Fibroblast of gingiva (primary cell): ENCODE measurements at regions not wholly inside any gene's neighbourhood (a gene's known extent, or its start where the extent isn't known, plus 50 kb on each side); places are given as distances from the start of the nearest gene placed in this dataset.

Source experiments
- DNase-seq: peaks from one replicate; pipeline ENCODE4 v3.0.0-alpha.2; 2011; ENCODE audit warnings: low read depth

DNA sequence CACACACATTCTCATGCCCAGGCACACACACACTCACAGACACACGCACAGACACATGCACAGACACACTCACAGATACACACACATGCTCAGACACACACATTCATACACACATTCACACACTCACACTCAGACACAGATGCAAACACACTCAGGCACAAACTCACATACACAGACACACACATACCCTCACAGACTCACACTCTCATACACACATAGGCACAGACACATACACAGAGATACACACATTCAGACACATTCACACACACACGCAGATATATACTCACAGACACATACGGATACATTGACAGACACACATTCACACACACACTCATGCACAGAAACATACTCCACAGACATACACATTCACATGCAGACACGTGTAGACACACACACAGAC is 89.6 kb downstream of the RBFOX3 start:
- no peak for DNase-seq

DNA sequence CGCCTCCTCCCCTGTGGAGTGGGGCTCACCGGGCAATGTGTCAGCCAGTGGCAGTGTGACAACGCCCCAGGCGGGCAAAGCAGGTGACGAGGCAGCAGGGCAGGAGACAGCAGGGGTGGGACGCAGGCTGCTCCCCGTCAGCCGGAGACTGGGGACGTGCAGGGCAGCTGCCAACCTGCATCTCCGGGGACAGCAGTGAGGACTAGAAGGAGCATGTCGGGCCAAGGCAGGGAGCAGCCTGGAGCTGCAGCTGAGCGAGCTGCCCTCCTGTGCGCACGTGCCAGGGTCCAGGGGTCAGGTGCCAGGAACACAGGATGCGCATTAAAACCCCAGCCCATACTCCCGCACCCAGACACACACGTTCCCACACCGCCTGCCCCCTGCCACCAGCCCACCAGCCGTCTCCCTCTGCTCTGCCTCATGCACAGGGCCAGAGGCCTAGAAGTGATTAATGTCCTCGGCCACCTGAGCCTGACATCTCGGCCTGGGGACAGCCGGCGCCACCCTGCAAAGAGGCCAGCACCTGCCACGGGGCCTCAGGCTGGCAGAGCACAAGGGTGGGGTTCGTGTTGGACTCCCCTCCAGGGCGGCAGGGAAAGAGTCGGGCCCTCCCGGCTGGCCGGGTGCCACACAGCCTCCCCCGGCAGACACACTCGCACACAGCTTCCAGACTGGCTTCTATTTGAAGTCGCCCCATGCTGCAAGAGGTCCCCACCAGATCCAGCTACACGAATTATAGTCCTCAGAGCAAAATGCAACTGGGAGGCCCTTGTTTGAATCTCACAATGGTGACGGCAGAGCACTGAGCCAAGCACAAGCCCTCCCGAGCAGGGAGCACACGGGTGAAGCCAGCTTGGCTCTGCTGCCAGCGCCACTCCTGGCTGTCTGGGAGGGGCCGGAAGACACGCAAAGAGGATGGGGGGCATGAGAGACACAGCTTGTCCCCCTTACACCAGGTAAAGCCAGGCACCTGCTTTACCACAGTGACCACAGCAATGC is 90.4 kb downstream of the RBFOX3 start:
- DNase-seq, result no peak

DNA sequence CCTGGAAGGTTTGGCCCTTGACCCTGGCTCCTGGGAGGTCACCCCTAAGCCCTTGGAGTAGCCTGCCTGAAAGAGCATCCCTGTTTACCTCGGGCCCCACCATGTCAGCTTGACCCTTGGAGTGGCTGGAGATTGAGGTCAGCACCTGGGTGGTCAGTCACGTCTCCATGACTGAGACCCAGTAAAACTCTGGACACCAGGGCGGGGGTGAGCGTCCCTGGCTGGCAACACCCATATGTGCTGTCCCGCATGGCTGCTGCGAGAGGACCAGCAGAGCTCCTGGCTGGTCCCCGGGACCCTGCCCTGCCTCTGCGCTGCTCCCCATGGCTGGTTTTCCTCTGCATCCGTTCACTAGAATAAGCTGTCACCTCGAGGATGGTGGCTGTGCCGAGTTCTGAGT is 91.2 kb downstream of the RBFOX3 start:
- no peak for DNase-seq

DNA sequence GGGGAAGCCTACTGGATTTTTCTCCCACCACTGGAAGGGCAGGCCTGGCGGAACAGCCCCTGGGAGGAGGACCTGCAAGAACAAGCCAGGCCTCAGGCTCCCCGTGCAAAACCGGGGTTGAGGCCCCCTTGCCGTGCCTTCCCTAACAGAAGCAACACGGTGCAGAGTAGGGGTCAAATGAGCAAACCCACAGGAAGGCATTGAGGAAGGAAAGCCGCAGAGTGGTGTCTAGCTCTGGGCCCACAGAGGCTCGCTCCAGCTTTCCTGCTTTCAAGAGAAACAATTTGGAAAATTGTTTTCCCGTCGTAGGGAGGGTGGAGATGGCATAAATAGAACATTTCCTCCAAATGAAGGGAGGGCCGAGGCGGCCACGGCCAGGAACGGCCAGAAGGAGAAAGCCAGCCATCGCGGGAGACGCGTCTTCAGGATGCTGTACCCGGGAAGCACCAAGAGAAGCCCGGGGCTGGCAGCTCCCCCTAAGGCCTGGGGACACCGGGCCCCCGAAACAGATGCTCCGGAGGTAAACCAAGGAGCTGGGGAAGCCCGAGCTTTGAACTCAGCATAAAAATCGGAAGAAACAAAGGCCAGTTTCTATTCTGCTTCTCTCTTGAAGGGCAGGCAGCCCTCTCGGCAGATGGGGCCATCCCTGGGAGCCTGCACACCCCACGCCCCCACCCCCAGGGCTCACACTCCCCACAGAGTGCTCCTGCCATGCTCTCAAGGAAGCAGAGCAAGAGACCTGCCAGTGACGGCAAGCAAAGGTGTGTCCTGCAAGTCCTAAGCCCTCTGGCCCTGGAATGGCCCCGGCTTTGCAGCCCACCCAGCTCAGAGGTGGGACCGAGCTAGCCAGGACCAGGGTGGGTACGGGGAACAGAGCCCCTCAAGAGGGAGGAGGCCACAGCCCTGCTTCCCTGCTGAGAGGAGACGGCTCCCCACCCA is 92.0 kb downstream of the RBFOX3 start:
- no peak for DNase-seq

DNA sequence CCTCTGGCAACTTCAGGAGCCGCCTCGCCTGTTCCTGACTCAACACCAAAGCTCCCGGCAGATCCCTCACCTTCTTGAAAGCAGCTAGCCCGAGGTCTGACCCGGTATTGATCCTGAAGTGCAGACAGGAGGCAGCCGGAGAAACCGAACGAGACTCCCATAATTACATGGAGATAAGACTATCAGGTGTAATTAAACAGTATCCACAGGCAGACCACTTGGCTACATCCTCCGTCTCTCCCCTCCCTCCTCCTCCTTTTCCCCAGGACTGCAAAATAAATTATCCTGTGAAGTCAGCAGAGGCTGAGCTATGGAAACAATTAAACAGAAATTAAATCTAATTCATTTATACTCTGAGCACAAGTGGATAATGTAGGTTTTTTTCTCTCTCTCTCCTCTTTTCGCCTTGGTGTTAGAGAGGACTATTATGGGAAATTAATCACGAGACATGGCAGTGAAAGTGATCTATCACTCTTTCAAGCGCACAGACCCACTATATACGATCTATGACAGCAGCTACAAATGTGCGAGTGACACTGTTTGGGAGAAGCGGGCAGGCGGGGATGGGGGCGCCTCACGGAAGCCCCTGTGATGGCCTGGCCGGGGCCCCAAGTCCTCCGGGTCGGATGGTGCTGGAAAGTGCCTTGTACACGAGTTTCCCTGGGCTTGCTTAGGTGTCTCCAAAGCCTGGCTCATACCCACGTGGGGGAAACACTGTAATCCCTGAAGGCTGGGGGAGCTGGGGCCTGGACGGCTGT is 92.8 kb downstream of the RBFOX3 start:
- no peak for DNase-seq

DNA sequence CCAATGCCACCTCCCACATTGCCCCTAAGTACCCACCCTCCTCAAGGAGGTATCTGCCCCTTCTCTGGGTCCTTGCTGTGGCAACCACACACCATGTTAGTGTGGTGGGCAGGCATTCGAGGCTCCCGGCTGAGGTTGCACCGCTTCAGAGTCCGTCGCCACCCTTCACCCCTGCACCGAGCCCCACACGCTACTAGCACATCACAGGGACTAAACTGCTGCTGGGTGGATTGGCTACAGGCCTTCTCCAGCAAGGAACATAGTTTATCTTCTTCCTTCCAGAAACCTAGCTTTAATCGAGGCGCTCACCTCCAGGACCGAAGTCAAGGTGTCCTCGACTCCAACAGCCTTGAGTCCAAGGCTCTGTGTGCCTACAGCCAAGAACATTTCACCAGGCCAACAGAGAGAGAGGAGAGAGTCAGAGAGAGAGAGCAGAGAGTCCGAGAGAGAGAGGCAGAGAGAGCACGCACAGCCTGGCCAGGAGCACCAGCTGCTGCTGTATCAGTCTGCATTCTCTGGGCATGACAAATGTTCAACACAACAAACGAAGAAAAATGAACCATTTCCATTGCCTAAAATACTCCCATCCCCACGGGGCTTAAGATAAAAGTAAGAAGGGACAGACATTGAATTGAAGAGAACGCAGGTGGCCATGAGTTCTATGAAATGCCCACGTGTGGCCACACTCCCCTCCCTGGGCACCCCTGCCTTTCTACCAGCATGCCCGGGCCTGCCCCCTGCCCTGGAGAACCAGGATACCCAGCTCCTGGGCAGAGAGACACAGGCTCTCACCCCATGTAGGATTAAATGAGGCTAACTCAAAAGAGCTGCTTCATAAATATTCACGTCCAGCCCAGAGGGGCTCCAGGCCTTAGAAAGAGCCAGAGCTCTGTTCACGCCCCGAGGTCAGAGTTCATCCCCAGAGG is 94.9 kb downstream of the RBFOX3 start:
- no peak for DNase-seq

DNA sequence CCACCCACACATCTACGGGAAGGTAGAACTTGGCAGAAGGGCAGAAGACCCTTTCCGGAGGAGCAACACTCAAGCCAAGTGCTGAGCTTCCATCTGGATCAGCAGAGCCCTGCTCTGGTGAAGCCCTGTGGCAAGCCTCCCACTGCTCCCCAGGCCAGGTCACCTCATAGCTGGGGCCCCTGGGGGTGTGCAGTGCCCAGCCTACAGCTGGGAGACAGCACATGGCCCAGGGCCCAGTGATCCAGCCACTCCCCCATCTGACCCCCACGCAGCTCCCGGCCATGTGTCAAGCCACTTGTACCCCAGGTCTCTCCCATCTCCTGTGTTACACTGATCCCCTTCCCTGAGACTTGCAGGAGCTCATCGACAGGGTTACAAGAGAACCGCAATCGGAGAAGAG is 95.7 kb downstream of the RBFOX3 start:
- DNase-seq, result no peak

DNA sequence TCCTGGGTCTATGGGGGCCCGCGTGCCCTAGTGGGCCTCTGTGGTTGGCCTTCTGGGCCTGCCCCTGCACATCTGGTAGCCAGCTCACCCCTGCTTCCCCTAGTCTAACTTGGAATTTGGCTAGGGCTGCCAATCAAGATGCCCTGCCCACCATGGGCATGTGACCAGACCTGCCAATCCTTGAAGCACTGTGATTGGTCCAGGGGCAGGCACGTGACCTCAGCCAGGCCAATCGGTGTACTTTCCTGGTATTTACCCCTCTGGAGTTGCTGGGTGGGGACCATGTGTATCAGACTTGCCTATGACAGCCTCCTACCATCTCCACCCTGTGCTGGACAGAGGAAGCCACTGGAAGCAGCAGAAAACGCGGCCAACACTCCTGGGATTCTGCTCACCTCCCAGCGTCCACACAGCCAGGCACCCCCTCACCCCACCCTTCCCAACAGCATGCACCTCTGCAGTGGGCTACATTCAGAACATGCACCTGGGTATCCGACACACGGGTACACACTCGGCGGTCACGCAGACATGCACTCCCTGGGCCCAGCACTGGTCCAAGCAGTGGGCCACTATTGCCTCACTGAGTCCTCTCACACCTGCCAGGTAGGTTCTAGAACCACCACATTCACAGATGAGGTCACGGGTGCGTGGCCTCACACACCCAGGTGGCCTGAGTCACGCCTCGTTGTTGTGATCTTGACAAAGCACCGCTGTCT is 96.9 kb downstream of the RBFOX3 start:
- DNase-seq, result no peak

DNA sequence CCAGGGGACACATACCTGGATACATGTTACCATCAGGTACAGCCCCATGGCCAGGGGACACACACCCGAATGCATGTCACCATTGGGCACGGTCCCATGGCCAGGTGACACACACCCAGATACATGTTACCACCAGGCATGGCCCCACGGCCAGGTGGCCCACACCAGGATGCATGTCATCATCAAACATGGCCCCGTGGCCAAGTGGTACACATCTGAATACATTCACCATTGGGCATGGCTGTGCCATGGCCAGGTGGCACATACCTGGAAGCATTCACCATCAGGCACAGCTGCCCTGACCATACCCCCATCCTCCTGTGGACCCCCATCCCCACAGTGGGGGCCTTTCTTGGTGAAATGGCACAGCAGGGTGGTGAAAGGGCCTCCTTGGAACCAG is 97.6 kb downstream of the RBFOX3 start:
- no peak for DNase-seq

DNA sequence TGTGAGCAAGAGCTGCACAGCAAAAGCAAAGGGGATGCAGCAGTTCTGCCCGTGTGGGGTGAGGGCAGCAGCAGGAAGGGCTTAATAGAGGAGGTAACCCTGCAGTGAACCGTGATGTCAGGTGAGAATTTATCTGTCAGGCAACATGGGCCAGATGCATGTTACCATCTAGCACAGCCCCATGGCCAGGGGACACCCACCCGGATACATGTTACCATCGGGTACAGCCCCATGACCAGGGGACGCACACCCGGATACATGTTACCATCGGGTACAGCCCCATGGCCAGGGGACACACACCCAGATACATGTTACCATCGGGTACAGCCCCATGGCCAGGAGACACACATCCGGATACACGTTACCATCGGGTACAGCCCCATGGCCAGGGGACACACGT is 99.4 kb downstream of the RBFOX3 start:
- DNase-seq, result no peak

DNA sequence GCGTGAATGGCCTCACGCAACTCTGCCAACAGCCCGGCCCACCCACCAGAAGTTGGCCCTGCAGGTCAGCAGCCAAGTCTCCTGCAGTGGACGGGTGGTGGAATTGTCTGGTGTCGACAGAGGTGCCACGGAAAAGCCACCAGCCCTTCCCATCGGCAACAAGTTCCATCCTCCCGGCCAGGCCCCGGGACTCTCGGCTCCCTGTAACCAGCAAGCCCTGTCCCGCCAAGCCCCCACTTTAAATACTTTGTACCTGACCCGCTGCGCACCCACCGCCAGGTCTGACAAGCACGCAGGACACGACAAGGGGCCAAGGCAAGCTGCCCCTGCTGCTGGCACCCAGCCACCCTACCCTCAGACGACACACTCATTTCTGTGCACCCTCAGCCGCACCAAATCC is 100.8 kb downstream of the RBFOX3 start:
- no peak for DNase-seq

DNA sequence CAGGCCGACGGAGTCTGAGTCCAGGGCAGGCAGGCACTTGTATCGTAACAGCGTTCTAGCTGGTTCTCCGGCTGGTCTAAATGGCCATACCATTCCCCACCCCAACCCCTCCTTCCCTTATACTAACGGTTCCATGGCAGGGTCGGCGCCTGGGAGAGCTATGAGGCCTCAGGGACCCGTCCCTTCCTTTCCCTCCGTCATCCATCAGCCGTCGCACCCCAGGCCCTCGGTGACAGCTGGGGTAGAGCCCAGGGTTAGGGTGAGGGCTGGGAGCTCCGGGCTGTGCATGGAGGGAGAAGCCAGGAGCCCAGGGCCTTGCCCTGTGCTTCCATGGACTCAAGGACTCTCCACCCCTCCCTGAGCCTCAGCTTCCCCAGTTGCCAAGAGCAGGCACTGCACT is 101.4 kb downstream of the RBFOX3 start:
- no peak for DNase-seq

DNA sequence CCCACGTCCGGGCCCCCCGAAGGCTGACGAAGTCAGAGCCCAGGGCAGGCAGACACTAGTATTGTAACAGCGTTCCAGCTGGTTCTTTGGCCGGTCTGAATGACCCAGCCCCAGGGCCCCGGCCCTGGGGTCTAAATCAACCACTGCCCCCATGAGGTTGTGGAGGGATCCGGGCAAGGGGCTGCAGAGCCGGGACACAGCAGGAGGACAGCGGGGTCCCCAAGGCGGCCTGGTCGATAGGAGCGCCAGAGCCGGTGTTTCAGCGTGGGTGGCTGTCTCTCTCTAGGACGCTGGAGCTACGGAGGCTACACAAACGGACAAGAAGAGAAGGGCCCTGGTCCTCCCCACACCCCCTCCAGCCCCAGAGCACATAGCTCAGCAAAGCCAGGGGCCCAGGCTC is 101.8 kb downstream of the RBFOX3 start:
- no peak for DNase-seq

DNA sequence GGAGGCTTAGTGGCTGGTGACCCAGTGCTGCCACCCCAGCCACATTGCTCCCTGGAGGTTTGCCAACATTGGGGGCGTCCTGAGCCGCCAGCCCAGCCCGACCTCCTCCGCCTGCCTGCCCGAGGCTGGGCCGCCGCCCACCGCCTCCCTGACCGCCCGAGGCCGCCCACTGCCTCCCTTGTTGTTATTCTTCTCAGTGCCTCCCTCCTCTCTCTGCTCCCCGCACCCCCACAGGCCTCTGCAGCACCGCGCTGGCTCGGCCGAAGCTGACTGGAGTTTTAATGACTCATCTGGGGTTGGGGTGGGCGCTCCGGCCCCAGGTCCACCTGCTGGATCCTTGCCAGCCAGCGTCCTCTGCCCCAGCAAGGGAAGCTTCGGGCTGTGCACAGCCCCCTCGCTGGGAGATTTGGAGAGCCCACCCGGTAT is 102.5 kb downstream of the RBFOX3 start:
- no peak for DNase-seq

DNA sequence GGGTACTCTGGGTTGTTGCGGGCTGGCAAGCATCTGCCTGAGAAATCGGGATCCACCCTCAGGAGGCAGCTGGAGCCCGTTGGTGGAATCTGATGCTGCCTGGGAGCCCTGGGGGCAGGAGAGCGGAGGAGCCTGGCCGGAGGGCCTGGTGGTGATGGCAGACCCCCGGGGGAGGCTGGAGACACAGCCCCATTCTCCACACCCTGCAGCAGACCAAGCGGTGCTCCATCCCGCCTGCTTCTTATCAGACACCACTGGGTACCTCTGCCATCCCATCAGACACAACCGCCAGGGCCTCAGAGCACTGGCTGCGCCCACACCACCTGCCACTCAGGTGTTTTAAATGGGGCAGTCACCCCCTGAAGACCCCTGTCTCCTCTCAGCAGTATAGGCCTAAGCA is 103.9 kb downstream of the RBFOX3 start:
- DNase-seq, result no peak

DNA sequence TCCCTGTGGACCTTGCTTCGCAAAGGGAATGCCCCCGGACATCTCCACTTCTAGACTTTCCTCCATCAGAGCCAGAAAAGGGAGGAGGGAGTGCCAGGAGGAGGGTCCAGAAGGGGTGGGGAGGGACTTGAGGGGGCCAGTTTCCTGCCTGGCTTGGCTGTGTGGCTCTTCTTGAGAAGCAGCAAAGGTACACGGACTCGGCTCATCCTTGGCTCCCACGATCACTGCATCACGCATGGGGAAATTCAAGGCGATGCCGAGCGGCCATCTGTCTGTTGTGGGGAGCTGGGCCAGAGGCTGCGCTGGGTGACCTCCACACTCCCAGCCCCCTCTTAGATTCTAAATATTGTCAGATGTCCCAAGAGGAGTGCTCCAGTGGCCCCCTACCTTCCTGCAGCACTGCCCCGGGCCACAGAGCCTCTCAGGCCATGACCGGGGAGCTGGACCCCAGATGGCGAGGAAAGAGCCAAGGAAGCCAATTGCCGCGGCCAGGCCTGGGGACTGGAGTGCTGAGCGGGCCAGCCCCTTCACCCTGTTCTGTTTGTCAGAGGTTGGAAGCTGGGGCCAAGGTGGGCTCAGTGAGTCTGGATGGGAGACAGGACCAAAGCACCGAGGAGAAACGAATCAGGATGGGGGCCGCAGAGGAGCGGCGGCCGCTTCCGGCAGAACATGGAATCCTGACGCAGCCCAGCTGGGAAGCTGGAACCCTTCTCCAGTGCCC is 104.5 kb downstream of the RBFOX3 start:
- no peak for DNase-seq

DNA sequence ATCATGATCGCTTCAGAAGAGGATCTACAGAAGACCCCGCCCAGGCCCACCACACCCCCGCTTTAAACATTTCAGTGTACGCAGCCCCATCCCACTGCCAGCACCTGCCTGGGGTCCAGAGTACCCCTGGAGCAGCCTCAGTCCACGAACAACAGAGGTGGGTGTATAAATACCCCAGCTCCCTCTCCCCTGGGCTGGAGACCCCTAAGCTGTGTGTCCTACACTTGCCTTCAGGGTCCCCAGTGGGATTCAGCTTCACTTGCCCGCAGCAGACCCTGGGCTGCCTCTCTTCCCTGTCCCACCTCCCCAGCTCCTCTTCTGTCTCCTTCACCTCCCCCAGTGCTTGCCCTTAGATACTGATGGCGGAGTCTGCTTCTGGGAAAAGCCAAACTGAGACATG is 105.7 kb downstream of the RBFOX3 start:
- DNase-seq, result no peak

DNA sequence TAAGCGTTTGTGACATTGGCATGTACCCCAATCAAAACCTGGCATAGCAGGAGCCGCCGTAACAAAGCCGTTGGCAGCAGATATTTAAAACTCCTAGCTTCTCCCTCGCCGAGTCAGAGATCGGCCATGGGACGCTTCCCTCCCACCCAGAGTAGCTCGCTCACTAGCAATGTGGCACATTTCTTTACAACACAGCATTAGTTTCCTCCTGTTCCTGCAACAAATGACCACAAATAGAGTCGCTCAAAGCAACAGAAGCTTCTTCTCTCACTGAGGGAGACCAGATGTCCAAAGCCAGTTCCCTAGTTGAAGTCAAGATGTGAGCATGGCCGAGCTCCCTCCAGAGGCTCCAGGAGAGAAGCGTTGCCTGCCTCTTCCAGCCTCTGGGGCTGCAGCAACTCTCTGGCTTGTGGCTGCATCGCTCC is 106.7 kb downstream of the RBFOX3 start:
- DNase-seq, result no peak

DNA sequence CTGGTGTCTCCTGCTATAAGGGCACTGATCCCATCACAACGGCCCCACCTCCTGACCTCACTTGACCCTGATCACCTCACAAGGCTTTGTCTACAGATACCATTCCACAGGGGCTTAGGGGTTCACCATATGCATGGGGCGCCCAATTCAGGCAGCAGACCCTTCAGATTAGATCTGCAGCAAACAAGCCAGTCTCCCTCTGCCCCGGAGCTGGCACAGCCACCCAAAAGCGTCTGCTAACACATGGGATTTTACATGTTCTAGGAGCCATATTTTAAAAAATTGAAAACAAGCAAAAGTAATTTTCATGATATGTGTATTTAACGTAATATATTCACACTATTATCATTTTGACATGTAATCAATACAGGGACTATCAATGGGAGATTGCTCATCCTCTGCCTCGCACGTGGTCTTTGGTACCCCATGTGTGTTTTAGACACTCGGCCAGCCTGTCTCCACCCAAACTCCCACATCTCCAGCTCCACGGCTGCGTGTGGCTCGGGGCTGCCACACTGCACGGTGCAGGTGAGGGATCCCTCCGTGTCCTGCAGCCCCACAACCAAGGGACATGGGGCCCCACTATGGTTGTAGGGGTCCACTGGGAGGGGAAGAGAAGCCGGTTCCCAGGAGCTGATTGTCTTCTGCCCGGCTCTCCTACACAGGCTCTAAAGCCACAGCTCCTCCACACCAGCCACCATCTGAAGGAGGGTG is 107.6 kb downstream of the RBFOX3 start:
- no peak for DNase-seq
